Activated CD4-positive, alpha-beta T cell treated with anti-CD3 and anti-CD28 coated beads for 36 hours (primary cell): ENCODE measurements at regions not wholly inside any gene's neighbourhood (a gene's known extent, or its start where the extent isn't known, plus 50 kb on each side); places are given as distances from the start of the nearest gene placed in this dataset.

Experiments
- ATAC-seq: fragments of 200-7000 bp; cut with Tn5 transposase; one replicate; pipeline ENCODE4 v1.10.0; 2021; ENCODE audit warnings: mild to moderate bottlenecking, moderate library complexity
- CTCF ChIA-PET: fragments of 350-600 bp; sonication (Branson Sonifier 250); formaldehyde crosslinking; loops from one replicate; lab custom pipeline; 2021; ENCODE audit warnings: antibody characterized with exemption; lab: Charles Lee
- POLR2A ChIA-PET: fragments of 350-600 bp; sonication (Branson Sonifier 250); formaldehyde crosslinking; loops from one replicate; lab custom pipeline; 2021; ENCODE audit warnings: antibody characterized with exemption, inconsistent platforms; lab: Charles Lee
- DNase-seq: peaks from one replicate; pipeline ENCODE4 v3.0.0-alpha.2; 2020
- H3K27ac Mint-ChIP-seq: one replicate; pipeline ENCODE4 v1.8.0; 2021; ENCODE audit warnings: mixed read lengths
- H3K27me3 Mint-ChIP-seq: one replicate; pipeline ENCODE4 v1.8.0; 2021; ENCODE audit warnings: mixed read lengths
- H3K36me3 Mint-ChIP-seq: one replicate; pipeline ENCODE4 v1.8.0; 2021; ENCODE audit warnings: low read depth, mixed read lengths
- H3K4me1 Mint-ChIP-seq: one replicate; pipeline ENCODE4 v1.8.0; 2021; ENCODE audit warnings: mixed read lengths
- H3K4me3 Mint-ChIP-seq: one replicate; pipeline ENCODE4 v1.8.0; 2021; ENCODE audit warnings: mild to moderate bottlenecking, moderate library complexity, mixed read lengths
- H3K9me3 Mint-ChIP-seq: one replicate; pipeline ENCODE4 v1.8.0; 2021; ENCODE audit warnings: low read depth, mixed read lengths
- intact Hi-C, 2 experiments: fragments of 100-400 bp; cut with DNase I in 1 of 2; cut with micrococcal nuclease in 1 of 2; formaldehyde crosslinking; loops; one replicate each; pipeline versions ENCODE4 v1.14.2 to v1.15.1; 2022 to 2024; cut with DNase I, micrococcal nuclease

- Mint-ChIP-seq H3K4me3 (no peak overlapping the region), H3K27me3 (peaks cover 2% of the 10 kb centered on the region)
- CTCF ChIA-PET: no interaction called here
These were observed 245.3 kb downstream of the TSN start for GRCh38 chr2:122000556-122001340.

GRCh38 chr2:122001441-122001874 is 246.0 kb downstream of the TSN start:
- Mint-ChIP-seq H3K36me3 (no peaks in the 10 kb centered on the region), H3K4me3 (no peak overlapping the region), H3K27me3 (peaks cover 2% of the 10 kb centered on the region), H3K27ac (no peak overlapping the region), H3K9me3 (no peaks in the 10 kb centered on the region), H3K4me1 (no peaks in the 10 kb centered on the region)
- ChIA-PET POLR2A (no interaction called here), CTCF (no interaction called here)
- intact Hi-C loops: no loop called here
- ATAC-seq (no peak), DNase-seq (no peak)

More at GRCh38 chr2:122000556-122001340, 245.3 kb downstream of the TSN start:
- no peak overlapping the region for H3K27ac Mint-ChIP-seq
- no peaks in the 10 kb centered on the region for H3K4me1 Mint-ChIP-seq
- intact Hi-C loops: no loop called here
- H3K9me3 Mint-ChIP-seq: no peaks in the 10 kb centered on the region
- POLR2A ChIA-PET: no interaction called here
- H3K36me3 Mint-ChIP-seq: no peaks in the 10 kb centered on the region
- no peak for ATAC-seq
- no peak for DNase-seq

GRCh38 chr2:122003196-122003940 is 247.9 kb downstream of the TSN start:
- CTCF ChIA-PET: no interaction called here
- H3K4me1 Mint-ChIP-seq: no peaks in the 10 kb centered on the region
- no peaks in the 10 kb centered on the region for H3K36me3 Mint-ChIP-seq
- H3K4me3 Mint-ChIP-seq: no peak overlapping the region
- no peak overlapping the region for H3K27ac Mint-ChIP-seq
- intact Hi-C loops: no loop called here
- H3K27me3 Mint-ChIP-seq: peaks cover 2% of the 10 kb centered on the region
- POLR2A ChIA-PET: no interaction called here
- no peaks in the 10 kb centered on the region for H3K9me3 Mint-ChIP-seq
- ATAC-seq (no peak), DNase-seq (no peak)

GRCh38 chr2:122007126-122007525 is 251.7 kb downstream of the TSN start:
- POLR2A ChIA-PET: no interaction called here

GRCh38 chr2:122007577-122007976 is 252.1 kb downstream of the TSN start:
- no peak overlapping the region for H3K27ac Mint-ChIP-seq
- CTCF ChIA-PET: no interaction called here
- no peaks in the 10 kb centered on the region for H3K36me3 Mint-ChIP-seq
- no peak for DNase-seq
- no peaks in the 10 kb centered on the region for H3K9me3 Mint-ChIP-seq
- POLR2A ChIA-PET: no interaction called here
- intact Hi-C loops: no loop called here
- H3K4me3 Mint-ChIP-seq: no peak overlapping the region
- no peak for ATAC-seq
- H3K27me3 Mint-ChIP-seq: peaks cover 5% of the 10 kb centered on the region
- no peaks in the 10 kb centered on the region for H3K4me1 Mint-ChIP-seq

More at GRCh38 chr2:122007126-122007525, 251.7 kb downstream of the TSN start:
- no peaks in the 10 kb centered on the region for H3K4me1 Mint-ChIP-seq
- intact Hi-C loops: no loop called here
- H3K36me3 Mint-ChIP-seq: no peaks in the 10 kb centered on the region
- H3K4me3 Mint-ChIP-seq: no peak overlapping the region
- H3K9me3 Mint-ChIP-seq: no peaks in the 10 kb centered on the region
- DNase-seq (no peak), ATAC-seq (no peak)
- no peak overlapping the region for H3K27ac Mint-ChIP-seq
- H3K27me3 Mint-ChIP-seq: peaks cover 5% of the 10 kb centered on the region
- CTCF ChIA-PET: no interaction called here

- Mint-ChIP-seq H3K27me3 (peaks cover 2% of the 10 kb centered on the region), H3K27ac (no peak overlapping the region)
- no peak for DNase-seq
These were observed 254.1 kb downstream of the TSN start for GRCh38 chr2:122009561-122009960.

GRCh38 chr2:122011493-122012270 is 256.2 kb downstream of the TSN start:
- H3K27me3 Mint-ChIP-seq: peaks cover 2% of the 10 kb centered on the region
- POLR2A ChIA-PET: no interaction called here
- no peak for DNase-seq
- no peak for ATAC-seq
- no peaks in the 10 kb centered on the region for H3K36me3 Mint-ChIP-seq
- intact Hi-C loops: no loop called here
- no peak overlapping the region for H3K27ac Mint-ChIP-seq
- CTCF ChIA-PET: interaction anchor here (0.6 to 1.2 kb wide), 3 partner anchors 24 to 228 kb away, joined by 3 to 5 read pairs (median 4); no protein-coding TSS in a partner anchor
- no peak overlapping the region for H3K4me3 Mint-ChIP-seq
- H3K4me1 Mint-ChIP-seq: no peaks in the 10 kb centered on the region
- H3K9me3 Mint-ChIP-seq: no peaks in the 10 kb centered on the region

More at GRCh38 chr2:122009561-122009960, 254.1 kb downstream of the TSN start:
- Mint-ChIP-seq H3K9me3 (no peaks in the 10 kb centered on the region), H3K4me3 (no peak overlapping the region), H3K36me3 (no peaks in the 10 kb centered on the region), H3K4me1 (no peaks in the 10 kb centered on the region)
- ChIA-PET POLR2A (no interaction called here), CTCF (no interaction called here)
- no peak for ATAC-seq
- intact Hi-C loops: no loop called here

- DNase-seq: no peak
These were observed 263.3 kb downstream of the TSN start for GRCh38 chr2:122018736-122019135.

GRCh38 chr2:122019724-122020123 is 264.3 kb downstream of the TSN start:
- no peaks in the 10 kb centered on the region for H3K27me3 Mint-ChIP-seq
- ATAC-seq: no peak
- POLR2A ChIA-PET: no interaction called here
- no peak overlapping the region for H3K4me3 Mint-ChIP-seq
- no peaks in the 10 kb centered on the region for H3K36me3 Mint-ChIP-seq
- H3K9me3 Mint-ChIP-seq: no peaks in the 10 kb centered on the region
- CTCF ChIA-PET: no interaction called here
- intact Hi-C loops: no loop called here
- no peaks in the 10 kb centered on the region for H3K4me1 Mint-ChIP-seq
- DNase-seq: no peak
- no peak overlapping the region for H3K27ac Mint-ChIP-seq

More at GRCh38 chr2:122018736-122019135, 263.3 kb downstream of the TSN start:
- H3K27ac Mint-ChIP-seq: no peak overlapping the region
- POLR2A ChIA-PET: no interaction called here
- H3K4me3 Mint-ChIP-seq: no peak overlapping the region
- H3K36me3 Mint-ChIP-seq: no peaks in the 10 kb centered on the region
- CTCF ChIA-PET: no interaction called here
- no peaks in the 10 kb centered on the region for H3K27me3 Mint-ChIP-seq
- no peaks in the 10 kb centered on the region for H3K4me1 Mint-ChIP-seq
- no peaks in the 10 kb centered on the region for H3K9me3 Mint-ChIP-seq
- intact Hi-C loops: no loop called here
- ATAC-seq: no peak

GRCh38 chr2:122020377-122020776 is 264.9 kb downstream of the TSN start:
- H3K9me3 Mint-ChIP-seq: no peaks in the 10 kb centered on the region
- DNase-seq (no peak), ATAC-seq (no peak)
- H3K4me1 Mint-ChIP-seq: no peaks in the 10 kb centered on the region
- H3K27ac Mint-ChIP-seq: no peak overlapping the region
- no peaks in the 10 kb centered on the region for H3K36me3 Mint-ChIP-seq
- no peak overlapping the region for H3K4me3 Mint-ChIP-seq
- intact Hi-C loops: no loop called here
- H3K27me3 Mint-ChIP-seq: no peaks in the 10 kb centered on the region
- POLR2A ChIA-PET: no interaction called here
- CTCF ChIA-PET: interaction anchor here (0.6 kb wide), 1 partner anchor 1542 kb away, joined by 3 read pairs; no protein-coding TSS in a partner anchor

GRCh38 chr2:122021941-122022340 is 266.5 kb downstream of the TSN start:
- ATAC-seq: no peak
- H3K9me3 Mint-ChIP-seq: no peaks in the 10 kb centered on the region
- no peak for DNase-seq
- H3K4me3 Mint-ChIP-seq: no peak overlapping the region
- H3K4me1 Mint-ChIP-seq: no peaks in the 10 kb centered on the region
- CTCF ChIA-PET: no interaction called here
- H3K27ac Mint-ChIP-seq: no peak overlapping the region
- intact Hi-C loops: no loop called here
- POLR2A ChIA-PET: no interaction called here
- no peaks in the 10 kb centered on the region for H3K36me3 Mint-ChIP-seq
- H3K27me3 Mint-ChIP-seq: no peaks in the 10 kb centered on the region
